Left ventricle myocardium inferior (tissue), 1 donor: ENCODE measurements at regions not wholly inside any gene's neighbourhood (a gene's known extent, or its start where the extent isn't known, plus 50 kb on each side); places are given as distances from the start of the nearest gene placed in this dataset.

Experiments
- DNase-seq: peaks from one replicate; pipeline ENCODE4 v3.0.0-alpha.2; 2020
- H3K27ac ChIP-seq: fragments of 200-600 bp; replicated peaks from 2 replicates; pipeline ENCODE4 v1.8.0; 2021
- H3K27me3 ChIP-seq: fragments of 200-600 bp; 2 replicates; pipeline ENCODE4 v1.8.0; 2021; ENCODE audit warnings: low read depth
- H3K36me3 ChIP-seq: fragments of 200-600 bp; 2 replicates; pipeline ENCODE4 v1.8.0; 2021
- H3K4me1 ChIP-seq: fragments of 200-600 bp; 2 replicates; pipeline ENCODE4 v1.8.0; 2021
- H3K4me3 ChIP-seq: fragments of 200-600 bp; 2 replicates; pipeline ENCODE4 v1.8.0; 2021; ENCODE audit warnings: mild to moderate bottlenecking, moderate library complexity
- H3K9me3 ChIP-seq: fragments of 200-600 bp; replicated peaks from 2 replicates; pipeline ENCODE4 v1.8.0; 2021
- intact Hi-C: fragments of 100-400 bp; cut with micrococcal nuclease; formaldehyde crosslinking; loops from one replicate; pipeline ENCODE4 v1.11.0; 2022
- TF ChIP-seq, protein P1 (sequence below): fragments of 200-600 bp; IDR thresholded peaks from 2 replicates; pipeline ENCODE4 v1.8.0; 2021; ENCODE audit warnings: antibody characterized with exemption, mild to moderate bottlenecking, borderline replicate concordance
- donor health status: DM: no; HTN: yes; CAD: no; lungs with severe emphysema.

- no peak overlapping the region for H3K4me3 ChIP-seq
- H3K36me3 ChIP-seq: no peaks in the 10 kb centered on the region
- no peaks in the 10 kb centered on the region for H3K27me3 ChIP-seq
- H3K27ac ChIP-seq: no peak overlapping the region
- DNase-seq: no peak
- TF ChIP-seq, protein P1, sequence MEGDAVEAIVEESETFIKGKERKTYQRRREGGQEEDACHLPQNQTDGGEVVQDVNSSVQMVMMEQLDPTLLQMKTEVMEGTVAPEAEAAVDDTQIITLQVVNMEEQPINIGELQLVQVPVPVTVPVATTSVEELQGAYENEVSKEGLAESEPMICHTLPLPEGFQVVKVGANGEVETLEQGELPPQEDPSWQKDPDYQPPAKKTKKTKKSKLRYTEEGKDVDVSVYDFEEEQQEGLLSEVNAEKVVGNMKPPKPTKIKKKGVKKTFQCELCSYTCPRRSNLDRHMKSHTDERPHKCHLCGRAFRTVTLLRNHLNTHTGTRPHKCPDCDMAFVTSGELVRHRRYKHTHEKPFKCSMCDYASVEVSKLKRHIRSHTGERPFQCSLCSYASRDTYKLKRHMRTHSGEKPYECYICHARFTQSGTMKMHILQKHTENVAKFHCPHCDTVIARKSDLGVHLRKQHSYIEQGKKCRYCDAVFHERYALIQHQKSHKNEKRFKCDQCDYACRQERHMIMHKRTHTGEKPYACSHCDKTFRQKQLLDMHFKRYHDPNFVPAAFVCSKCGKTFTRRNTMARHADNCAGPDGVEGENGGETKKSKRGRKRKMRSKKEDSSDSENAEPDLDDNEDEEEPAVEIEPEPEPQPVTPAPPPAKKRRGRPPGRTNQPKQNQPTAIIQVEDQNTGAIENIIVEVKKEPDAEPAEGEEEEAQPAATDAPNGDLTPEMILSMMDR: no peak
- H3K4me1 ChIP-seq: no peaks in the 10 kb centered on the region
- intact Hi-C loops: no loop called here
- no peaks in the 10 kb centered on the region for H3K9me3 ChIP-seq
Measured at GRCh38 chrX:45715748-45716147, 515.1 kb upstream of the DIPK2B start.

DNA sequence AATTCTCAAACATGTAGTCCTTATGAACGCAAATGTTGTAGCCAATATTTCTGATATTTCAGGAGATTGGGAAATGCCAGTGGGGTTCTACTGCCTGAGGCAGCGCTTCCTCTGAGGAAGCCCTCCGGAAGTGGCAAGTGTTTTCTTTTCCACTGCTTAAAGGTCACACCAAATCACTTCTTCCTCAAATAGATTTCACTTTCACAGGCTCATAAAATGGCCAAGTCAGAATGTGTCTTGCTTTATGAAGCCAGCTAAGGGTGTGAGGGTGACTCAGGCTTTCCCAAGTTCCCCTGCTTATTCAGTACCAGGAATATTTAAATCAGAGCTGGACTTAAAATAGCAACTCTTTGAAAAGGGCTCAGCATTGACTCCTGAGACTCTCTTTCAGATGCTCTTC is 514.2 kb upstream of the DIPK2B start:
- intact Hi-C loops: no loop called here
- Histone ChIP-seq H3K4me1 (no peaks in the 10 kb centered on the region), H3K27me3 (no peaks in the 10 kb centered on the region), H3K36me3 (no peaks in the 10 kb centered on the region), H3K4me3 (no peak overlapping the region), H3K9me3 (no peaks in the 10 kb centered on the region), H3K27ac (no peak overlapping the region)
- DNase-seq: no peak
- TF ChIP-seq, protein P1: no peak

DNA sequence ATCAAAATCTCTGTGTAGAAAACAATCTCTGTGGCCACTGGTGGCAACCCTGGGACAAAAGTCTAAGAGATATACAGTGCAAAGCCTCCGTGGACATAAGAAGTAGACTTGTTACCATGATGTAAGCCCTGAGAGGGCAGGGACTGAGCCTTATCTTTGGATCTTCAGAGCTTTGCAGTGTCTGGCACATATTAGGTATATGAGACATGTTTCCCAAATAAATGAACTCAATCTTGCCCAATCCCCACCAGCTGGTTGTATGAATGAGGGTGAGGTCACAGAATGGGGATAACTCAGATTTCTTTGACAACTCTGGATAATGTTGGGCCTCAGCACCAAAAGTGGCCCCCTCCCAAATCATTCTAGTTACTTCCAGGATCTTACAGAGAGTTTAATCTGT is 511.4 kb upstream of the DIPK2B start:
- intact Hi-C loops: no loop called here
- Histone ChIP-seq H3K27ac (no peak overlapping the region), H3K27me3 (no peaks in the 10 kb centered on the region), H3K4me1 (no peaks in the 10 kb centered on the region), H3K36me3 (no peaks in the 10 kb centered on the region), H3K9me3 (no peaks in the 10 kb centered on the region), H3K4me3 (no peak overlapping the region)
- DNase-seq: no peak
- TF ChIP-seq, protein P1: no peak

- Histone ChIP-seq H3K4me3 (no peak overlapping the region), H3K9me3 (no peaks in the 10 kb centered on the region), H3K27me3 (no peaks in the 10 kb centered on the region), H3K27ac (no peak overlapping the region), H3K4me1 (no peaks in the 10 kb centered on the region), H3K36me3 (no peaks in the 10 kb centered on the region)
- TF ChIP-seq, protein P1: no peak
- DNase-seq: no peak
- intact Hi-C loops: no loop called here
Measured at GRCh38 chrX:45711231-45711630, 510.6 kb upstream of the DIPK2B start.

DNA sequence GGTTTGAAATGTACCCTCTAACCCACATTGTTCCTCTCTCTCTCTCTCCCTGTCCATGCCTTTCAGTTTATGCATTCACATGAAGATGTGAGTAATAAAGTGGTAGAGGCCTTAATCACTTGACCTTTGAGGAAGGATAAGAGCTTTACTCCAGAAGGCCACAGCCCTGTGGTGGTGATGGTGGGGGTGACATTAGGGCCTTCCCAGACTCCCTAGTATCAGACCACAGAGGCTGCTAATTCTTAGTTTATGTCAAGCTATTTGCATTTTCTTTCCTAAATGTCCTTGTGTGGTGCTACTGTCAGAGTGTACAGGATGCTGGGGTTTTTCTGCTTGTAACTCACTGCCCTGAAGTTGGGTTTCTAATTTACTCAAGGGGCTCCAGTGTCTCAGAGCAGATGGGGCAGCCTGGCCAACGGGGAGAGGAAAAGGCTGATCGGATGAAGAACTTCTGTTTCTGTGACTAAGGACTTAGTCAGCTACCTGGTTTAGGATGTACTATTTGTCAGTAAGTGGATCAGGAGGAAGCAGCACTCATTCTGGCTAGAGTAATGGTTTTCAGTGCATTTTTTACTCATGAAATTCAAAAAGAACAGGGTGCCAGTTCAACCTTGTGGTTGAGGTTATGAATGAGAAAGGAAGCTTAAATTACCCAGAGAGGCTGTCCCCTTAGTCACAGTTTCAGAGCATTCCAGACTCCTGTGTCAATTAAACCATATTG is 509.6 kb upstream of the DIPK2B start:
- no peak for DNase-seq
- H3K9me3 ChIP-seq: no peaks in the 10 kb centered on the region
- H3K4me3 ChIP-seq: no peak overlapping the region
- TF ChIP-seq, protein P1: no peak
- H3K27me3 ChIP-seq: no peaks in the 10 kb centered on the region
- H3K36me3 ChIP-seq: no peaks in the 10 kb centered on the region
- intact Hi-C loops: no loop called here
- H3K27ac ChIP-seq: no peak overlapping the region
- no peaks in the 10 kb centered on the region for H3K4me1 ChIP-seq
